ENCODE measurements at regions not wholly inside any gene's neighbourhood (a gene's known extent, or its start where the extent isn't known, plus 50 kb on each side); places are given as distances from the start of the nearest gene placed in this dataset.

DNA sequence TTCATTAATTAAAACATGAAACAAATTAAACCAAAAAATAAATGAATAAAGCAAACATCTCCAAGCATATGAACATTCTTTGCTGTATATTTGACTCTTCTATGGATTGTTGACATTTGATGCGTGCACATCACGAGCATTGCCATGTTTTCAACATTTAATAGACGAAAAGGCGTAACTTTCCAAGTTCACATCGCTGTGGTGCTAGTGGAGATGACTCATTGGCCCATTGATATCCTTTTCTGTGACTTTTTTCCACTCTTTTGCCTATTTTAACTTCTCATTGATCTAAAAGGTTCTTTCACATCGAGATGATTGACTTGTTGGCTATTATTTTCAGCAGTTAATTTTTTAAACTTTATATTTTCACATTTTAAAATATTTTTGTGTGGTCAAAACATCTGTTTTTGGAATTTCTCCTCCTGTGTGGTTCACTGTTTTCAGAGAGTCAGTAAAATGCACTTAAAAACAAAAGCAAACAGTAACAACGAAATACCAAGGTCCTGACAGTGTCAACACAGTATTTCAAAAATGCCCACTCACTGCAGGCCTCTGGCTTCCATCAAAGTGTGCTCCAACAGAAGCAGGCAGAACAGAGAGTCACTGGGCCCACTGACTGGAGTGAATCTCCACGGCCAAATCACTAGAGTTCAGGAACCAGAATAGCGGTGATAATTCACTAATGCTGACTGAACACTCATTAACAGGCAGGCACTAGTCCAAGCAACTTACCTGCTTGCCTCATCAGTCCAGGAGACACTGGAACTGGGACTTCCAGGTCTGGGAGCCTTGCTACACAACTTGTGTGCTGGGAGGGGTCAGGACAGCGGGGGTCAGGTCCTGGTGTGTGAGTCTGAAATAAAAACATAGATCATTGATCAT, 372.2 kb upstream of the SMIM21 start:
- Histone ChIP-seq H3K9ac (ENCODE audit: low read length) (peak overlapping the region; percentile 2), H2AFZ (ENCODE audit: low read depth, low read length) (no peak overlapping the region), H3K36me3 (ENCODE audit: insufficient read depth, low read length) (no peaks in the 10 kb centered on the region), H3K79me2 (ENCODE audit: insufficient read depth, low read length) (no peaks in the 10 kb centered on the region), H4K20me1 (ENCODE audit: insufficient read depth, low read length) (no peaks in the 10 kb centered on the region), H3K4me1 (ENCODE audit: insufficient read depth, low read length) (peaks cover 10% of the 10 kb centered on the region), H3K27ac (ENCODE audit: low read depth, low read length) (peak overlapping the region; percentile 33), H3K4me2 (ENCODE audit: low read length) (peak overlapping the region; percentile 28), H3K9me3 (ENCODE audit: insufficient read depth, low read depth, low read length) (no peaks in the 10 kb centered on the region), H3K27me3 (ENCODE audit: insufficient read depth, low read length) (no peaks in the 10 kb centered on the region), H3K4me3 (ENCODE audit: insufficient read depth, low read depth, low read length) (no peak overlapping the region)
- H3K27ac Mint-ChIP-seq (ENCODE audit: unreplicated experiment), result peak overlapping the region; percentile 8
- no peak overlapping the region for H3K4me3 Mint-ChIP-seq (ENCODE audit: unreplicated experiment)
- TF ChIP-seq EZH2 (IDR thresholded peaks at IDR 0.05; ENCODE audit: insufficient read depth, low read length), result no peak
- TF ChIP-seq, protein P1, sequence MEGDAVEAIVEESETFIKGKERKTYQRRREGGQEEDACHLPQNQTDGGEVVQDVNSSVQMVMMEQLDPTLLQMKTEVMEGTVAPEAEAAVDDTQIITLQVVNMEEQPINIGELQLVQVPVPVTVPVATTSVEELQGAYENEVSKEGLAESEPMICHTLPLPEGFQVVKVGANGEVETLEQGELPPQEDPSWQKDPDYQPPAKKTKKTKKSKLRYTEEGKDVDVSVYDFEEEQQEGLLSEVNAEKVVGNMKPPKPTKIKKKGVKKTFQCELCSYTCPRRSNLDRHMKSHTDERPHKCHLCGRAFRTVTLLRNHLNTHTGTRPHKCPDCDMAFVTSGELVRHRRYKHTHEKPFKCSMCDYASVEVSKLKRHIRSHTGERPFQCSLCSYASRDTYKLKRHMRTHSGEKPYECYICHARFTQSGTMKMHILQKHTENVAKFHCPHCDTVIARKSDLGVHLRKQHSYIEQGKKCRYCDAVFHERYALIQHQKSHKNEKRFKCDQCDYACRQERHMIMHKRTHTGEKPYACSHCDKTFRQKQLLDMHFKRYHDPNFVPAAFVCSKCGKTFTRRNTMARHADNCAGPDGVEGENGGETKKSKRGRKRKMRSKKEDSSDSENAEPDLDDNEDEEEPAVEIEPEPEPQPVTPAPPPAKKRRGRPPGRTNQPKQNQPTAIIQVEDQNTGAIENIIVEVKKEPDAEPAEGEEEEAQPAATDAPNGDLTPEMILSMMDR (IDR thresholded peaks at IDR 0.05; ENCODE audit: insufficient read depth, low read depth, low read length), result no peak
- FAIRE-seq (peak; percentile 9), DNase-seq (ENCODE audit: low read depth) (peak; percentile 4)
- H3K36me3 Mint-ChIP-seq (ENCODE audit: low read depth, unreplicated experiment), result no peaks in the 10 kb centered on the region
- H3K9me3 Mint-ChIP-seq (ENCODE audit: unreplicated experiment), result no peaks in the 10 kb centered on the region
- no peaks in the 10 kb centered on the region for H3K27me3 Mint-ChIP-seq (ENCODE audit: low read depth, unreplicated experiment)
- peaks cover 22% of the 10 kb centered on the region for H3K4me1 Mint-ChIP-seq (ENCODE audit: low read depth, unreplicated experiment)

DNA sequence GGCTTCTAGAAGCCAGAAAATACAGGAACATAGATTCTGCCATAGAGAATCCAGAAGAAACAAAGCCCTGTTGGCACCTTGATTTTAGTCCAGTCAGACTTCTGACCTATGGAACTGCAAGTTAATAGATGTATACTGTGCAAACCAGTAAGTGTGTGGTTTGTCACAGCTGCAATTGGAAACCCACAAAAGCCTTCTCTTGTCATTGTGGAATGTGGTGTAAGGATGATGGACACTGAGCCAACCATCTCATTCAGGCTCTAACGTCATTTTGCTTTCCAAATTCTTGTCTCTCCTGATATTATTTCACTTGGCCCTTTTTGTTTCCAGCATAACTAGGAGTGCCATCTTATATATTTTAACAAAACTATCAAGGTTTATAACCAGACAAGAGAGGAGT, 369.5 kb upstream of the SMIM21 start:
- H3K4me3 Mint-ChIP-seq (ENCODE audit: unreplicated experiment), result no peak overlapping the region
- FAIRE-seq (no peak), DNase-seq (ENCODE audit: low read depth) (no peak)
- no peak overlapping the region for H3K9ac ChIP-seq (ENCODE audit: low read length)
- H4K20me1 ChIP-seq (ENCODE audit: insufficient read depth, low read length), result no peaks in the 10 kb centered on the region
- no peak overlapping the region for H3K27ac Mint-ChIP-seq (ENCODE audit: unreplicated experiment)
- H3K4me2 ChIP-seq (ENCODE audit: low read length), result no peak overlapping the region
- no peak overlapping the region for H3K27ac ChIP-seq (ENCODE audit: low read depth, low read length)
- peaks cover 7% of the 10 kb centered on the region for H3K9me3 Mint-ChIP-seq (ENCODE audit: unreplicated experiment)
- H3K4me1 Mint-ChIP-seq (ENCODE audit: low read depth, unreplicated experiment), result peaks cover 22% of the 10 kb centered on the region
- no peaks in the 10 kb centered on the region for H3K27me3 Mint-ChIP-seq (ENCODE audit: low read depth, unreplicated experiment)
- no peak for TF ChIP-seq EZH2 (IDR thresholded peaks at IDR 0.05; ENCODE audit: insufficient read depth, low read length)
- H3K36me3 ChIP-seq (ENCODE audit: insufficient read depth, low read length), result no peaks in the 10 kb centered on the region
- peaks cover 10% of the 10 kb centered on the region for H3K4me1 ChIP-seq (ENCODE audit: insufficient read depth, low read length)
- H3K36me3 Mint-ChIP-seq (ENCODE audit: low read depth, unreplicated experiment), result no peaks in the 10 kb centered on the region
- H3K9me3 ChIP-seq (ENCODE audit: insufficient read depth, low read depth, low read length), result no peaks in the 10 kb centered on the region
- H3K79me2 ChIP-seq (ENCODE audit: insufficient read depth, low read length), result no peaks in the 10 kb centered on the region
- no peak overlapping the region for H3K4me3 ChIP-seq (ENCODE audit: insufficient read depth, low read depth, low read length)
- no peak overlapping the region for H2AFZ ChIP-seq (ENCODE audit: low read depth, low read length)
- H3K27me3 ChIP-seq (ENCODE audit: insufficient read depth, low read length), result no peaks in the 10 kb centered on the region

DNA sequence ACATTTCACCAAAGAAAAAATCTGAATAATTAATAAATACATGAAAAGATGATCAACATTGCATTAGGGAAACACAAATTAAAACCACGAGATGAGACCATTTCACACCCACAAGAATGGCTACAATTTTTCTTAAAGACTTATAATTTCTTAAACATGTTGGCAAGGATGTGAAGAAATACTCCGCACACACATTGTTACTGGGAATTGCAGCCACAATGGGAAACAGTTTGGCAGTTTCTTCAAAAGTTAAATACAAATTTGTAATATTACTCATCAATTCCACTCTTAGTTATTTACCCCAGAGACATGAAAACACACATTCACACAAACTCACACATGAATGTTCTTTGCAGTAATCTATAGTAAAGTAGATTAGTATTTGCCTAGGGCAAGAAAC, 363.3 kb upstream of the SMIM21 start:
- no peak overlapping the region for H3K27ac ChIP-seq (ENCODE audit: low read depth, low read length)
- no peaks in the 10 kb centered on the region for H3K36me3 ChIP-seq (ENCODE audit: insufficient read depth, low read length)
- H3K4me3 ChIP-seq (ENCODE audit: insufficient read depth, low read depth, low read length), result no peak overlapping the region
- no peaks in the 10 kb centered on the region for H3K36me3 Mint-ChIP-seq (ENCODE audit: low read depth, unreplicated experiment)
- H3K4me2 ChIP-seq (ENCODE audit: low read length), result no peak overlapping the region
- no peaks in the 10 kb centered on the region for H3K4me1 ChIP-seq (ENCODE audit: insufficient read depth, low read length)
- H3K27me3 Mint-ChIP-seq (ENCODE audit: low read depth, unreplicated experiment), result no peaks in the 10 kb centered on the region
- FAIRE-seq (no peak), DNase-seq (ENCODE audit: low read depth) (no peak)
- no peaks in the 10 kb centered on the region for H3K4me1 Mint-ChIP-seq (ENCODE audit: low read depth, unreplicated experiment)
- H3K27ac Mint-ChIP-seq (ENCODE audit: unreplicated experiment), result no peak overlapping the region
- no peaks in the 10 kb centered on the region for H3K27me3 ChIP-seq (ENCODE audit: insufficient read depth, low read length)
- H3K4me3 Mint-ChIP-seq (ENCODE audit: unreplicated experiment), result no peak overlapping the region
- no peak for TF ChIP-seq EZH2 (IDR thresholded peaks at IDR 0.05; ENCODE audit: insufficient read depth, low read length)
- TF ChIP-seq, protein P1 (IDR thresholded peaks at IDR 0.05; ENCODE audit: insufficient read depth, low read depth, low read length), result no peak
- H2AFZ ChIP-seq (ENCODE audit: low read depth, low read length), result no peak overlapping the region
- H3K9me3 Mint-ChIP-seq (ENCODE audit: unreplicated experiment), result peaks cover 7% of the 10 kb centered on the region
- H3K9ac ChIP-seq (ENCODE audit: low read length), result no peak overlapping the region
- H4K20me1 ChIP-seq (ENCODE audit: insufficient read depth, low read length), result no peaks in the 10 kb centered on the region
- no peaks in the 10 kb centered on the region for H3K9me3 ChIP-seq (ENCODE audit: insufficient read depth, low read depth, low read length)
- no peaks in the 10 kb centered on the region for H3K79me2 ChIP-seq (ENCODE audit: insufficient read depth, low read length)

Data from astrocyte (in vitro differentiated cells and primary cell).